IPS DF 4.7 (cell line): ENCODE measurements at regions not wholly inside any gene's neighbourhood (a gene's known extent, or its start where the extent isn't known, plus 50 kb on each side); places are given as distances from the start of the nearest gene placed in this dataset.

Experiments
- DNase-seq: peaks from one replicate; pipeline ENCODE4 v3.0.0-alpha.2; 2013; ENCODE audit warnings: low spot score; ENCODE audit errors: extremely low read depth

GRCh38 chr1:82598337-82598736, 797.6 kb downstream of the ADGRL2 start:
- no peak for DNase-seq

GRCh38 chr1:82597649-82598048, 796.9 kb downstream of the ADGRL2 start:
- no peak for DNase-seq

GRCh38 chr1:82597141-82597540, 796.4 kb downstream of the ADGRL2 start:
- no peak for DNase-seq

GRCh38 chr1:82593561-82593960, 792.8 kb downstream of the ADGRL2 start:
- no peak for DNase-seq

GRCh38 chr1:82589588-82589987, 788.9 kb downstream of the ADGRL2 start:
- no peak for DNase-seq

- DNase-seq, result no peak
Measured at GRCh38 chr1:82587371-82587770, 786.6 kb downstream of the ADGRL2 start.

- no peak for DNase-seq
Measured at GRCh38 chr1:82586473-82586872, 785.7 kb downstream of the ADGRL2 start.

GRCh38 chr1:82582347-82582746, 781.6 kb downstream of the ADGRL2 start:
- DNase-seq, result no peak

- no peak for DNase-seq
Measured at GRCh38 chr1:82578086-82578726, 777.5 kb downstream of the ADGRL2 start.

GRCh38 chr1:82567348-82567747, 766.6 kb downstream of the ADGRL2 start:
- no peak for DNase-seq

- no peak for DNase-seq
Measured at GRCh38 chr1:82565546-82565945, 764.8 kb downstream of the ADGRL2 start.

- peak; percentile 25 for DNase-seq
Measured at GRCh38 chr1:82565146-82565545, 764.4 kb downstream of the ADGRL2 start.

GRCh38 chr1:82564333-82564732, 763.6 kb downstream of the ADGRL2 start:
- DNase-seq, result no peak

- DNase-seq, result no peak
Measured at GRCh38 chr1:82562448-82562847, 761.7 kb downstream of the ADGRL2 start.

GRCh38 chr1:82560566-82560965, 759.8 kb downstream of the ADGRL2 start:
- DNase-seq, result no peak

GRCh38 chr1:82555501-82555900, 754.8 kb downstream of the ADGRL2 start:
- DNase-seq, result no peak

- no peak for DNase-seq
Measured at GRCh38 chr1:82549841-82550240, 749.1 kb downstream of the ADGRL2 start.

GRCh38 chr1:82542766-82543165, 742.0 kb downstream of the ADGRL2 start:
- DNase-seq, result no peak

- DNase-seq, result no peak
Measured at GRCh38 chr1:82542141-82542540, 741.4 kb downstream of the ADGRL2 start.

GRCh38 chr1:82540006-82540405, 739.3 kb downstream of the ADGRL2 start:
- no peak for DNase-seq

- DNase-seq, result no peak
Measured at GRCh38 chr1:82538876-82539275, 738.1 kb downstream of the ADGRL2 start.

- DNase-seq, result no peak
Measured at GRCh38 chr1:82534996-82535395, 734.3 kb downstream of the ADGRL2 start.

- no peak for DNase-seq
Measured at GRCh38 chr1:82525378-82525777, 724.6 kb downstream of the ADGRL2 start.

GRCh38 chr1:82520611-82521010, 719.9 kb downstream of the ADGRL2 start:
- DNase-seq, result no peak
